Chondrocyte (in vitro differentiated cells): ENCODE measurements at regions not wholly inside any gene's neighbourhood (a gene's known extent, or its start where the extent isn't known, plus 50 kb on each side); places are given as distances from the start of the nearest gene placed in this dataset.

Experiments used
- DNase-seq: peaks from one replicate; pipeline ENCODE4 v3.0.0; 2021; ENCODE audit warnings: mixed read lengths, low spot score
- H3K27ac Mint-ChIP-seq: one replicate; pipeline ENCODE4 v1.8.0; 2021; ENCODE audit warnings: mild to moderate bottlenecking, moderate library complexity, mixed read lengths; ENCODE audit not compliant: unreplicated experiment
- H3K27me3 Mint-ChIP-seq: 2 replicates; pipeline ENCODE4 v1.8.0; 2021; ENCODE audit warnings: low read depth, mixed read lengths
- H3K36me3 Mint-ChIP-seq: 2 replicates; pipeline ENCODE4 v1.8.0; 2021; ENCODE audit warnings: low read depth, mixed read lengths
- H3K4me1 Mint-ChIP-seq: 2 replicates; pipeline ENCODE4 v1.8.0; 2021; ENCODE audit warnings: low read depth, mild to moderate bottlenecking, mixed read lengths
- H3K4me3 Mint-ChIP-seq: one replicate; pipeline ENCODE4 v1.8.0; 2021; ENCODE audit warnings: mild to moderate bottlenecking, moderate library complexity, mixed read lengths; ENCODE audit not compliant: unreplicated experiment
- H3K9me3 Mint-ChIP-seq: 2 replicates; pipeline ENCODE4 v1.8.0; 2021; ENCODE audit warnings: low read depth, mixed read lengths
- CTCF ChIP-seq: fragments of 200-600 bp; sonication (generic); IDR thresholded peaks from 2 replicates; pipeline ENCODE4 v1.5.0; 2021; ENCODE audit warnings: antibody characterized with exemption, mild to moderate bottlenecking, moderate library complexity

GRCh38 chr3:67876261-67876660 is 221.8 kb upstream of the SUCLG2 start:
- Mint-ChIP-seq H3K9me3 (no peaks in the 10 kb centered on the region), H3K27ac (no peak overlapping the region), H3K4me1 (no peaks in the 10 kb centered on the region), H3K36me3 (no peaks in the 10 kb centered on the region), H3K27me3 (peaks cover 13% of the 10 kb centered on the region), H3K4me3 (no peak overlapping the region)
- no peak for TF ChIP-seq CTCF
- DNase-seq: no peak

GRCh38 chr3:67875858-67876257 is 221.4 kb upstream of the SUCLG2 start:
- H3K36me3 Mint-ChIP-seq: no peaks in the 10 kb centered on the region
- no peaks in the 10 kb centered on the region for H3K9me3 Mint-ChIP-seq
- no peak overlapping the region for H3K4me3 Mint-ChIP-seq
- H3K4me1 Mint-ChIP-seq: no peaks in the 10 kb centered on the region
- DNase-seq: no peak
- no peak overlapping the region for H3K27ac Mint-ChIP-seq
- H3K27me3 Mint-ChIP-seq: peaks cover 13% of the 10 kb centered on the region
- TF ChIP-seq CTCF: no peak

- no peak for DNase-seq
- H3K4me1 Mint-ChIP-seq: no peaks in the 10 kb centered on the region
- no peak for TF ChIP-seq CTCF
- no peak overlapping the region for H3K27ac Mint-ChIP-seq
- H3K9me3 Mint-ChIP-seq: no peaks in the 10 kb centered on the region
- no peaks in the 10 kb centered on the region for H3K36me3 Mint-ChIP-seq
- peaks cover 11% of the 10 kb centered on the region for H3K27me3 Mint-ChIP-seq
- no peak overlapping the region for H3K4me3 Mint-ChIP-seq
Measured at GRCh38 chr3:67875338-67875737, 220.9 kb upstream of the SUCLG2 start.

- H3K36me3 Mint-ChIP-seq: no peaks in the 10 kb centered on the region
- no peak overlapping the region for H3K27ac Mint-ChIP-seq
- H3K9me3 Mint-ChIP-seq: peaks cover 3% of the 10 kb centered on the region
- H3K4me1 Mint-ChIP-seq: no peaks in the 10 kb centered on the region
- no peak for TF ChIP-seq CTCF
- H3K27me3 Mint-ChIP-seq: peaks cover 6% of the 10 kb centered on the region
- DNase-seq: no peak
- no peak overlapping the region for H3K4me3 Mint-ChIP-seq
Measured at GRCh38 chr3:67870477-67870876, 216.1 kb upstream of the SUCLG2 start.

- Mint-ChIP-seq H3K4me1 (no peaks in the 10 kb centered on the region), H3K36me3 (no peaks in the 10 kb centered on the region), H3K27me3 (no peaks in the 10 kb centered on the region), H3K4me3 (no peak overlapping the region), H3K9me3 (peaks cover 3% of the 10 kb centered on the region), H3K27ac (no peak overlapping the region)
- no peak for DNase-seq
- TF ChIP-seq CTCF: no peak
Measured at GRCh38 chr3:67866571-67866970, 212.2 kb upstream of the SUCLG2 start.
